ENCODE measurements at regions not wholly inside any gene's neighbourhood (a gene's known extent, or its start where the extent isn't known, plus 50 kb on each side); places are given as distances from the start of the nearest gene placed in this dataset.

DNA sequence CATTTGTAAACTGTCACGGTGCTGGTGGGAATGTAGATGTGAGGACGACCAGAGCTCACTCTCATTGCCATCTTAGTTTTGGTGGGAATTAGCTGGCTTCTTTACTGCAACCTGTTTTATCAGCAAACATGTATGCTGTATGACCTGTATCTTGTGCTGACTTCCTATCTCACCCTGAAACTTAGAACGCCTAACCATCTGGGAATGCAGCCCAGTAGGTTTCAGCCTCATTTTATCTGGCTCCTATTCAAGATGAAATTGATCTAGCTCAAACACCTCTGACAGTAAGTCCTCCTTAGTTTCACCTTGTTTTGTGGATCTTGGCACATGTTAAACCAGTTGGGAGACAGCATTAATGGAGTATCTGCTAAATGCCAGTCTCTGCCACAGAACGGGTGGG, 174.6 kb downstream of the HLX start:
- Histone ChIP-seq H3K79me2 (ENCODE audit: insufficient read depth, low read length) (no peaks in the 10 kb centered on the region), H2AFZ (ENCODE audit: low read length) (no peak overlapping the region), H3K9me3 (ENCODE audit: low read length) (no peaks in the 10 kb centered on the region), H4K20me1 (ENCODE audit: insufficient read depth, low read length) (no peaks in the 10 kb centered on the region), H3K27ac (ENCODE audit: extremely low read length, insufficient read depth, low read length) (no peak overlapping the region), H3K36me3 (replicated peaks in 1 of 2; ENCODE audit: control insufficient read depth in 1 of 2, insufficient read depth in 2 of 2, low read length in 2 of 2) (no peaks in the 10 kb centered on the region), H3K9ac (ENCODE audit: insufficient read depth, low read depth, low read length) (no peak overlapping the region), H3K4me2 (ENCODE audit: low read depth, low read length) (no peak overlapping the region), H3K4me3 (replicated peaks in 1 of 3; ENCODE audit: insufficient read depth in 1 of 3, low read depth in 2 of 3, low read length in 3 of 3) (no peak overlapping the region), H3K27me3 (ENCODE audit: control insufficient read depth in 1 of 2, insufficient read depth in 2 of 2, low read length in 2 of 2) (no peaks in the 10 kb centered on the region), H3K4me1 (ENCODE audit: insufficient read depth, low read length) (no peaks in the 10 kb centered on the region)
- BruUV-seq (replicated peaks), result no TSS peak
- ChIA-PET POLR2A (no interaction called here), CTCF (ENCODE audit: low intra/inter-chr PET ratio, low total read pairs) (no interaction called here)
- TF ChIP-seq, protein P1, sequence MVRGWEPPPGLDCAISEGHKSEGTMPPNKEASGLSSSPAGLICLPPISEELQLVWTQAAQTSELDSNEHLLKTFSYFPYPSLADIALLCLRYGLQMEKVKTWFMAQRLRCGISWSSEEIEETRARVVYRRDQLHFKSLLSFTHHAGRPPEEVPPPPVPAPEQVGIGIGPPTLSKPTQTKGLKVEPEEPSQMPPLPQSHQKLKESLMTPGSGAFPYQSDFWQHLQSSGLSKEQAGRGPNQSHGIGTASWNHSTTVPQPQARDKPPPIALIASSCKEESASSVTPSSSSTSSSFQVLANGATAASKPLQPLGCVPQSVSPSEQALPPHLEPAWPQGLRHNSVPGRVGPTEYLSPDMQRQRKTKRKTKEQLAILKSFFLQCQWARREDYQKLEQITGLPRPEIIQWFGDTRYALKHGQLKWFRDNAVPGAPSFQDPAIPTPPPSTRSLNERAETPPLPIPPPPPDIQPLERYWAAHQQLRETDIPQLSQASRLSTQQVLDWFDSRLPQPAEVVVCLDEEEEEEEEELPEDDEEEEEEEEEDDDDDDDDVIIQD (CRISPR knock-in tag; IDR thresholded peaks at IDR 0.05; ENCODE audit: low read depth), result no peak
- DNase-seq (ENCODE audit: low spot score) (no peak), ATAC-seq (no peak), FAIRE-seq (no peak)
- intact Hi-C loops (cut with micrococcal nuclease; ENCODE audit: unreplicated experiment), result no loop called here
- in situ Hi-C loops (cut with HindIII; ENCODE audit: extremely low pct_ligation_motif_present, low pct_unique_long_range_greater_than_20kb), result no loop called here
- 4% methylated on average over 4 of the region's 4 CpGs for WGBS (ENCODE audit: low lambda C conversion rate)

DNA sequence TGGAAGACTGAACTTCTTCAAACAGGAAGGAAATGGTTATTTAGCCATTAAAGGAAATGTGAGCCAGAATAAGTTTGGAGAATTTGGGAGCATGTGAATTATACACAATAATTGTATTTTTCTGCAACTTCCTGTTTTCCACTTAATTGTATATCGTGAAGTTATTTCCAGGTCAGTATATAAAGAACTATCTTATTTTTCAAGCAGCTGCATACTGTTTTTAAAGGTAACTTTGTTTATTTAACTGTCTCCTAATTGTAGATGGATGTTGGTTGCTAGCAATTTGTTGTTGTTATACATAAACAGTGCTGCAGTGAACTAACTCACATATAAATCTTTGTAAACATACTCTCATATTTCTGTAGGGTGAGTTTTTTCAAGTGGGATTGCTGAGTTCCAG, 180.3 kb downstream of the HLX start:
- Histone ChIP-seq H3K4me1 (ENCODE audit: insufficient read depth, low read length) (no peaks in the 10 kb centered on the region), H4K20me1 (ENCODE audit: insufficient read depth, low read length) (no peaks in the 10 kb centered on the region), H2AFZ (ENCODE audit: low read length) (no peak overlapping the region), H3K4me3 (replicated peaks in 1 of 3; ENCODE audit: insufficient read depth in 1 of 3, low read depth in 2 of 3, low read length in 3 of 3) (no peak overlapping the region), H3K79me2 (ENCODE audit: insufficient read depth, low read length) (no peaks in the 10 kb centered on the region), H3K27me3 (ENCODE audit: control insufficient read depth in 1 of 2, insufficient read depth in 2 of 2, low read length in 2 of 2) (no peaks in the 10 kb centered on the region), H3K9ac (ENCODE audit: insufficient read depth, low read depth, low read length) (no peak overlapping the region), H3K36me3 (replicated peaks in 1 of 2; ENCODE audit: control insufficient read depth in 1 of 2, insufficient read depth in 2 of 2, low read length in 2 of 2) (no peaks in the 10 kb centered on the region), H3K9me3 (ENCODE audit: low read length) (no peaks in the 10 kb centered on the region), H3K27ac (ENCODE audit: extremely low read length, insufficient read depth, low read length) (no peak overlapping the region), H3K4me2 (ENCODE audit: low read depth, low read length) (no peak overlapping the region)
- no peak for ATAC-seq
- WGBS (ENCODE audit: low lambda C conversion rate), result 4% methylated on average over 1 of the region's 1 CpG
- TF ChIP-seq, protein P2, sequence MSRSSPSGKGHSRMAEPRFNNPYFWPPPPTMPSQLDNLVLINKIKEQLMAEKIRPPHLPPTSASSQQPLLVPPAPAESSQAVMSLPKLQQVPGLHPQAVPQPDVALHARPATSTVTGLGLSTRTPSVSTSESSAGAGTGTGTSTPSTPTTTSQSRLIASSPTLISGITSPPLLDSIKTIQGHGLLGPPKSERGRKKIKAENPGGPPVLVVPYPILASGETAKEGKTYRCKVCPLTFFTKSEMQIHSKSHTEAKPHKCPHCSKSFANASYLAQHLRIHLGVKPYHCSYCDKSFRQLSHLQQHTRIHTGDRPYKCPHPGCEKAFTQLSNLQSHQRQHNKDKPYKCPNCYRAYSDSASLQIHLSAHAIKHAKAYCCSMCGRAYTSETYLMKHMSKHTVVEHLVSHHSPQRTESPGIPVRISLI (CRISPR knock-in tag; IDR thresholded peaks at IDR 0.05; ENCODE audit: borderline replicate concordance), result no peak
- no peak for TF ChIP-seq XRCC5 (optimal IDR thresholded peaks at IDR 0.05; ENCODE audit: low read length)
- TF ChIP-seq, protein P3, sequence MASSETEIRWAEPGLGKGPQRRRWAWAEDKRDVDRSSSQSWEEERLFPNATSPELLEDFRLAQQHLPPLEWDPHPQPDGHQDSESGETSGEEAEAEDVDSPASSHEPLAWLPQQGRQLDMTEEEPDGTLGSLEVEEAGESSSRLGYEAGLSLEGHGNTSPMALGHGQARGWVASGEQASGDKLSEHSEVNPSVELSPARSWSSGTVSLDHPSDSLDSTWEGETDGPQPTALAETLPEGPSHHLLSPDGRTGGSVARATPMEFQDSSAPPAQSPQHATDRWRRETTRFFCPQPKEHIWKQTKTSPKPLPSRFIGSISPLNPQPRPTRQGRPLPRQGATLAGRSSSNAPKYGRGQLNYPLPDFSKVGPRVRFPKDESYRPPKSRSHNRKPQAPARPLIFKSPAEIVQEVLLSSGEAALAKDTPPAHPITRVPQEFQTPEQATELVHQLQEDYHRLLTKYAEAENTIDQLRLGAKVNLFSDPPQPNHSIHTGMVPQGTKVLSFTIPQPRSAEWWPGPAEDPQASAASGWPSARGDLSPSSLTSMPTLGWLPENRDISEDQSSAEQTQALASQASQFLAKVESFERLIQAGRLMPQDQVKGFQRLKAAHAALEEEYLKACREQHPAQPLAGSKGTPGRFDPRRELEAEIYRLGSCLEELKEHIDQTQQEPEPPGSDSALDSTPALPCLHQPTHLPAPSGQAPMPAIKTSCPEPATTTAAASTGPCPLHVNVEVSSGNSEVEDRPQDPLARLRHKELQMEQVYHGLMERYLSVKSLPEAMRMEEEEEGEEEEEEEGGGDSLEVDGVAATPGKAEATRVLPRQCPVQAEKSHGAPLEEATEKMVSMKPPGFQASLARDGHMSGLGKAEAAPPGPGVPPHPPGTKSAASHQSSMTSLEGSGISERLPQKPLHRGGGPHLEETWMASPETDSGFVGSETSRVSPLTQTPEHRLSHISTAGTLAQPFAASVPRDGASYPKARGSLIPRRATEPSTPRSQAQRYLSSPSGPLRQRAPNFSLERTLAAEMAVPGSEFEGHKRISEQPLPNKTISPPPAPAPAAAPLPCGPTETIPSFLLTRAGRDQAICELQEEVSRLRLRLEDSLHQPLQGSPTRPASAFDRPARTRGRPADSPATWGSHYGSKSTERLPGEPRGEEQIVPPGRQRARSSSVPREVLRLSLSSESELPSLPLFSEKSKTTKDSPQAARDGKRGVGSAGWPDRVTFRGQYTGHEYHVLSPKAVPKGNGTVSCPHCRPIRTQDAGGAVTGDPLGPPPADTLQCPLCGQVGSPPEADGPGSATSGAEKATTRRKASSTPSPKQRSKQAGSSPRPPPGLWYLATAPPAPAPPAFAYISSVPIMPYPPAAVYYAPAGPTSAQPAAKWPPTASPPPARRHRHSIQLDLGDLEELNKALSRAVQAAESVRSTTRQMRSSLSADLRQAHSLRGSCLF (CRISPR knock-in tag; IDR thresholded peaks at IDR 0.05; ENCODE audit: borderline replicate concordance), result no peak
- TF ChIP-seq GPN1 (CRISPR knock-in tag; IDR thresholded peaks at IDR 0.05; ENCODE audit: borderline replicate concordance), result no peak
- TF ChIP-seq, protein P4, sequence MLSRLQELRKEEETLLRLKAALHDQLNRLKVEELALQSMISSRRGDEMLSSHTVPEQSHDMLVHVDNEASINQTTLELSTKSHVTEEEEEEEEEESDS (CRISPR knock-in tag; IDR thresholded peaks at IDR 0.05; ENCODE audit: borderline replicate concordance), result no peak
- intact Hi-C loops (cut with micrococcal nuclease; ENCODE audit: unreplicated experiment) (no loop called here), in situ Hi-C loops (cut with HindIII; ENCODE audit: extremely low pct_ligation_motif_present, low pct_unique_long_range_greater_than_20kb) (no loop called here)
- ChIA-PET CTCF (ENCODE audit: low intra/inter-chr PET ratio, low total read pairs) (no interaction called here), POLR2A (no interaction called here)
- FAIRE-seq, result no peak
- no TSS peak for BruUV-seq (replicated peaks)
- DNase-seq (ENCODE audit: low spot score), result no peak

All from HepG2 (cell line).